ENCODE measurements at regions not wholly inside any gene's neighbourhood (a gene's known extent, or its start where the extent isn't known, plus 50 kb on each side); places are given as distances from the start of the nearest gene placed in this dataset.

- Histone ChIP-seq H3K36me3 (ENCODE audit: control insufficient read depth, insufficient read depth, low read length) (no peaks in the 10 kb centered on the region), H3K4me3 (ENCODE audit: low read depth in 2 of 2, low read length in 2 of 2) (no peak overlapping the region), H3K27me3 (ENCODE audit: control insufficient read depth, insufficient read depth, low read length) (no peaks in the 10 kb centered on the region; the same call in 1 of the 2 replicates), H3K9me3 (ENCODE audit: control insufficient read depth, insufficient read depth, low read depth, low read length) (no peaks in the 10 kb centered on the region), H3K27ac (ENCODE audit: low read length) (no peak overlapping the region), H3K4me1 (ENCODE audit: control insufficient read depth, insufficient read depth, low read length) (no peaks in the 10 kb centered on the region)
- POLR2A ChIA-PET, result no interaction called here
- CTCF ChIA-PET, result no interaction called here
- no TSS peak for BruUV-seq (replicated peaks)
- intact Hi-C loops (cut with micrococcal nuclease; ENCODE audit: unreplicated experiment) (no loop called here), in situ Hi-C loops (cut with HindIII; ENCODE audit: low pct_unique_long_range_greater_than_20kb, low sequenced_read_pairs) (no loop called here)
- no peak for TF ChIP-seq POLR2AphosphoS5 (IDR thresholded peaks at IDR 0.05; ENCODE audit: low read depth, low read length)
- TF ChIP-seq REST (IDR thresholded peaks at IDR 0.05; ENCODE audit: insufficient read depth in 1 of 2, low read depth in 2 of 2, low read length in 1 of 2), result no peak
- no peak for TF ChIP-seq TCF7L2 (IDR thresholded peaks at IDR 0.05; ENCODE audit: low read depth, low read length)
- no peak for TF ChIP-seq SIN3A (IDR thresholded peaks at IDR 0.05; ENCODE audit: borderline replicate concordance, insufficient read depth, low read depth, low read length)
- no peak for TF ChIP-seq CTCF (IDR thresholded peaks at IDR 0.05)
- no peak for DNase-seq (ENCODE audit: low read depth, low spot score)
- no peak for ATAC-seq
Observed at GRCh38 chr3:152102410-152102809, 166.3 kb upstream of the MBNL1 start.

- in situ Hi-C loops (cut with HindIII; ENCODE audit: low pct_unique_long_range_greater_than_20kb, low sequenced_read_pairs), result no loop called here
- TF ChIP-seq CTCF (IDR thresholded peaks at IDR 0.05) (no peak), REST (IDR thresholded peaks at IDR 0.05; ENCODE audit: insufficient read depth in 1 of 2, low read depth in 2 of 2, low read length in 1 of 2) (no peak), SIN3A (IDR thresholded peaks at IDR 0.05; ENCODE audit: borderline replicate concordance, insufficient read depth, low read depth, low read length) (no peak), POLR2AphosphoS5 (IDR thresholded peaks at IDR 0.05; ENCODE audit: low read depth, low read length) (no peak), TCF7L2 (IDR thresholded peaks at IDR 0.05; ENCODE audit: low read depth, low read length) (no peak)
- BruUV-seq (replicated peaks), result no TSS peak
- Histone ChIP-seq H3K4me1 (ENCODE audit: control insufficient read depth, insufficient read depth, low read length) (no peaks in the 10 kb centered on the region), H3K9me3 (ENCODE audit: control insufficient read depth, insufficient read depth, low read depth, low read length) (no peaks in the 10 kb centered on the region), H3K27ac (ENCODE audit: low read length) (no peak overlapping the region), H3K4me3 (ENCODE audit: low read depth in 2 of 2, low read length in 2 of 2) (no peak overlapping the region), H3K36me3 (ENCODE audit: control insufficient read depth, insufficient read depth, low read length) (no peaks in the 10 kb centered on the region), H3K27me3 (ENCODE audit: control insufficient read depth, insufficient read depth, low read length) (no peaks in the 10 kb centered on the region; the same call in 1 of the 2 replicates)
- ATAC-seq (no peak), DNase-seq (ENCODE audit: low read depth, low spot score) (no peak)
- ChIA-PET CTCF (no interaction called here), POLR2A (no interaction called here)
- intact Hi-C loops (cut with micrococcal nuclease; ENCODE audit: unreplicated experiment), result no loop called here
Observed at GRCh38 chr3:152103257-152103656, 165.5 kb upstream of the MBNL1 start.
